WTC11 (cell line): ENCODE measurements at regions not wholly inside any gene's neighbourhood (a gene's known extent, or its start where the extent isn't known, plus 50 kb on each side); places are given as distances from the start of the nearest gene placed in this dataset.

Source experiments
- ATAC-seq: fragments of 200-7000 bp; cut with Tn5 transposase; 2 replicates; pipeline ENCODE4 v1.10.0; 2021; ENCODE audit warnings: mild to moderate bottlenecking, moderate library complexity
- CTCF ChIA-PET: fragments of 300-600 bp; sonication (Branson Sonifier 250); formaldehyde crosslinking; loops from one replicate; lab custom pipeline; 2021; ENCODE audit warnings: antibody characterized with exemption; lab: Charles Lee
- POLR2A ChIA-PET: fragments of 350-600 bp; sonication (Branson Sonifier 250); formaldehyde crosslinking; loops from one replicate; lab custom pipeline; 2021; ENCODE audit warnings: antibody characterized with exemption; lab: Charles Lee
- DNase-seq: peaks from one replicate; pipeline ENCODE4 v3.0.0; 2021; ENCODE audit warnings: low spot score
- H3K27ac Mint-ChIP-seq: 2 replicates; pipeline ENCODE4 v1.8.0; 2021; ENCODE audit warnings: mixed read lengths
- H3K27me3 Mint-ChIP-seq: 2 replicates; pipeline ENCODE4 v1.8.0; 2021; ENCODE audit warnings: low read depth, mild to moderate bottlenecking, moderate library complexity, mixed read lengths
- H3K36me3 Mint-ChIP-seq: 2 replicates; pipeline ENCODE4 v1.8.0; 2021; ENCODE audit warnings: mixed read lengths
- H3K4me1 Mint-ChIP-seq: 2 replicates; pipeline ENCODE4 v1.8.0; 2022; ENCODE audit warnings: mixed read lengths
- H3K4me3 Mint-ChIP-seq: 2 replicates; pipeline ENCODE4 v1.8.0; 2021; ENCODE audit warnings: mild to moderate bottlenecking, moderate library complexity, mixed read lengths
- H3K9me3 Mint-ChIP-seq: 2 replicates; pipeline ENCODE4 v1.8.0; 2021; ENCODE audit warnings: mixed read lengths
- CBFB ChIP-seq: sonication (generic); formaldehyde crosslinking; IDR thresholded peaks from 2 replicates; pipeline ENCODE4 v1.8.1; 2022; ENCODE audit warnings: mild to moderate bottlenecking, low read depth, missing genetic modification reagents
- CREM ChIP-seq: sonication (generic); formaldehyde crosslinking; IDR thresholded peaks from 2 replicates; pipeline ENCODE4 v1.8.1; 2022; ENCODE audit warnings: mild to moderate bottlenecking, missing genetic modification reagents, moderate library complexity
- ELF4 ChIP-seq: sonication (generic); formaldehyde crosslinking; IDR thresholded peaks from 2 replicates; pipeline ENCODE4 v1.8.1; 2022; ENCODE audit warnings: low read depth, mild to moderate bottlenecking, moderate library complexity, missing genetic modification reagents
- EMX1 ChIP-seq: fragments of 250-450 bp; sonication (Bioruptor Pico); IDR thresholded peaks from 2 replicates; pipeline ENCODE4 v1.8.0; 2021; ENCODE audit warnings: mild to moderate bottlenecking
- ETV6 ChIP-seq: sonication (generic); formaldehyde crosslinking; IDR thresholded peaks from 2 replicates; pipeline ENCODE4 v1.8.1; 2022; ENCODE audit warnings: mild to moderate bottlenecking, missing genetic modification reagents
- FOXJ3 ChIP-seq: sonication (generic); formaldehyde crosslinking; IDR thresholded peaks from 2 replicates; pipeline ENCODE4 v1.9.0; 2021; ENCODE audit warnings: missing genetic modification reagents, mild to moderate bottlenecking, borderline replicate concordance
- FOXK1 ChIP-seq: sonication (generic); formaldehyde crosslinking; IDR thresholded peaks from 2 replicates; pipeline ENCODE4 v1.8.0; 2022; ENCODE audit warnings: mild to moderate bottlenecking, moderate library complexity, missing genetic modification reagents
- GABPB1 ChIP-seq: sonication (generic); formaldehyde crosslinking; IDR thresholded peaks from 2 replicates; pipeline ENCODE4 v1.8.1; 2023; ENCODE audit warnings: mild to moderate bottlenecking, missing genetic modification reagents
- GRHL2 ChIP-seq: fragments of 250-450 bp; sonication (Bioruptor Pico); IDR thresholded peaks from 2 replicates; pipeline ENCODE4 v1.8.0; 2022; ENCODE audit warnings: mild to moderate bottlenecking, moderate library complexity; ENCODE audit not compliant: insufficient replicate concordance, severe bottlenecking
- JAZF1 ChIP-seq: fragments of 250-450 bp; sonication (Bioruptor Pico); IDR thresholded peaks from 2 replicates; pipeline ENCODE4 v1.9.0; 2021; ENCODE audit warnings: moderate library complexity, mild to moderate bottlenecking, inconsistent platforms
- JUN ChIP-seq: sonication (generic); formaldehyde crosslinking; IDR thresholded peaks from 2 replicates; pipeline ENCODE4 v1.8.0; 2023; ENCODE audit warnings: mild to moderate bottlenecking, missing genetic modification reagents
- KAT7 ChIP-seq: sonication (generic); formaldehyde crosslinking; IDR thresholded peaks from 2 replicates; pipeline ENCODE4 v1.8.1; 2023; ENCODE audit warnings: missing genetic modification reagents, mild to moderate bottlenecking, borderline replicate concordance
- MAX ChIP-seq: sonication (generic); formaldehyde crosslinking; IDR thresholded peaks from 2 replicates; pipeline ENCODE4 v1.8.0; 2022; ENCODE audit warnings: mild to moderate bottlenecking, missing genetic modification reagents
- MLX ChIP-seq: sonication (generic); formaldehyde crosslinking; IDR thresholded peaks from 2 replicates; pipeline ENCODE4 v1.8.1; 2023; ENCODE audit warnings: mild to moderate bottlenecking, missing genetic modification reagents, moderate library complexity
- MXD4 ChIP-seq: fragments of 250-450 bp; sonication (Bioruptor Pico); IDR thresholded peaks from 2 replicates; pipeline ENCODE4 v1.8.0; 2021; ENCODE audit warnings: mild to moderate bottlenecking, moderate library complexity, borderline replicate concordance
- MYBL2 ChIP-seq: sonication (generic); formaldehyde crosslinking; IDR thresholded peaks from 2 replicates; pipeline ENCODE4 v1.8.1; 2023; ENCODE audit warnings: mild to moderate bottlenecking, moderate library complexity, missing genetic modification reagents
- NFE2L1 ChIP-seq: sonication (generic); formaldehyde crosslinking; IDR thresholded peaks from 2 replicates; pipeline ENCODE4 v1.8.1; 2023; ENCODE audit warnings: missing genetic modification reagents
- RELA ChIP-seq: sonication (generic); formaldehyde crosslinking; IDR thresholded peaks from 2 replicates; pipeline ENCODE4 v1.8.1; 2022; ENCODE audit warnings: missing genetic modification reagents, mild to moderate bottlenecking, borderline replicate concordance
- SMAD3 ChIP-seq: sonication (generic); formaldehyde crosslinking; IDR thresholded peaks from 2 replicates; pipeline ENCODE4 v1.8.0; 2022; ENCODE audit warnings: missing genetic modification reagents, mild to moderate bottlenecking, borderline replicate concordance
- SOX15 ChIP-seq: fragments of 250-450 bp; sonication (Bioruptor Pico); IDR thresholded peaks from 2 replicates; pipeline ENCODE4 v1.9.0; 2021; ENCODE audit warnings: mild to moderate bottlenecking
- ZBTB43 ChIP-seq: sonication (generic); formaldehyde crosslinking; IDR thresholded peaks from 2 replicates; pipeline ENCODE4 v1.8.1; 2023; ENCODE audit warnings: mild to moderate bottlenecking, missing genetic modification reagents
- ZNF121 ChIP-seq: sonication (generic); formaldehyde crosslinking; IDR thresholded peaks from 2 replicates; pipeline ENCODE4 v1.8.0; 2023; ENCODE audit warnings: missing genetic modification reagents
- ZNF232 ChIP-seq: sonication (generic); formaldehyde crosslinking; IDR thresholded peaks from 2 replicates; pipeline ENCODE4 v1.8.0; 2022; ENCODE audit warnings: mild to moderate bottlenecking, missing genetic modification reagents
- ZNF263 ChIP-seq: sonication (generic); formaldehyde crosslinking; IDR thresholded peaks from 2 replicates; pipeline ENCODE4 v1.8.1; 2022; ENCODE audit warnings: low read depth, mild to moderate bottlenecking, moderate library complexity, missing genetic modification reagents
- ZSCAN18 ChIP-seq: fragments of 250-450 bp; sonication (Bioruptor Pico); IDR thresholded peaks from 2 replicates; pipeline ENCODE4 v2.1.2; 2022; ENCODE audit warnings: mild to moderate bottlenecking, moderate library complexity

- no peak for TF ChIP-seq ZSCAN18
- no peak for TF ChIP-seq ZNF232 (CRISPR knock-in tag)
- TF ChIP-seq MAX (CRISPR knock-in tag) = no peak
- TF ChIP-seq MYBL2 (CRISPR knock-in tag) = no peak
- TF ChIP-seq FOXJ3 (CRISPR knock-in tag) = no peak
- TF ChIP-seq ELF4 (CRISPR knock-in tag) = no peak
- TF ChIP-seq ZNF263 (CRISPR knock-in tag) = no peak
- TF ChIP-seq SOX15 = no peak
- TF ChIP-seq FOXK1 (CRISPR knock-in tag) = no peak
- no peak for TF ChIP-seq ZBTB43 (CRISPR knock-in tag)
- no peak for TF ChIP-seq NFE2L1 (CRISPR knock-in tag)
- TF ChIP-seq, all 79 proteins: peak for 0
Measured at GRCh38 chr5:57893926-57894325, 411.3 kb upstream of the ACTBL2 start (continued).

- Mint-ChIP-seq H3K27ac (peak overlapping the region; percentile 94), H3K36me3 (no peaks in the 10 kb centered on the region), H3K4me3 (no peak overlapping the region), H3K27me3 (no peaks in the 10 kb centered on the region), H3K9me3 (no peaks in the 10 kb centered on the region), H3K4me1 (peaks cover 44% of the 10 kb centered on the region)
- ATAC-seq (peak; percentile 70), DNase-seq (no peak)
- TF ChIP-seq ETV6 (CRISPR knock-in tag) = peak; percentile 87
- TF ChIP-seq JUN (CRISPR knock-in tag) = no peak
- CTCF ChIA-PET = interaction anchor here (1.0 kb wide), 1 partner anchor 241 kb away, joined by 5 read pairs; no protein-coding TSS in a partner anchor
- POLR2A ChIA-PET = no interaction called here
Measured at GRCh38 chr5:57891443-57891842, 408.8 kb upstream of the ACTBL2 start.

- DNase-seq = no peak
- ChIA-PET POLR2A (no interaction called here), CTCF (no interaction called here)
- H3K27ac Mint-ChIP-seq = 0 out of 2 replicates have a peak overlapping the region, but pooled peaks have one; percentile 14
- H3K27me3 Mint-ChIP-seq = no peaks in the 10 kb centered on the region
- no peak overlapping the region for H3K4me3 Mint-ChIP-seq
- no peaks in the 10 kb centered on the region for H3K9me3 Mint-ChIP-seq
- no peaks in the 10 kb centered on the region for H3K36me3 Mint-ChIP-seq
- ATAC-seq = peak; percentile 15
- peaks cover 44% of the 10 kb centered on the region for H3K4me1 Mint-ChIP-seq
- no peak for TF ChIP-seq MLX (CRISPR knock-in tag)
- no peak for TF ChIP-seq SOX15
- no peak for TF ChIP-seq EMX1
- no peak for TF ChIP-seq MXD4
- 0 out of 2 replicates have a peak, but pooled peaks have one; percentile 22 for TF ChIP-seq SMAD3 (CRISPR knock-in tag)
- no peak for TF ChIP-seq CBFB (CRISPR knock-in tag)
Measured at GRCh38 chr5:57889558-57889957, 406.9 kb upstream of the ACTBL2 start.

- no peak overlapping the region for H3K4me3 Mint-ChIP-seq
- peaks cover 44% of the 10 kb centered on the region for H3K4me1 Mint-ChIP-seq
- no peak overlapping the region for H3K27ac Mint-ChIP-seq
- peak; percentile 85 for ATAC-seq
- ChIA-PET POLR2A (no interaction called here), CTCF (interaction anchor here (1.0 to 2.3 kb wide), 9 partner anchors 9 to 573 kb away, joined by 3 to 20 read pairs (median 4); partner anchors contain the start of gene PLK2)
- no peaks in the 10 kb centered on the region for H3K27me3 Mint-ChIP-seq
- no peaks in the 10 kb centered on the region for H3K9me3 Mint-ChIP-seq
- H3K36me3 Mint-ChIP-seq = no peaks in the 10 kb centered on the region
- DNase-seq = peak; percentile 35
- TF ChIP-seq JAZF1 (CRISPR knock-in tag) (no peak), ZNF121 (CRISPR knock-in tag) (no peak), RELA (CRISPR knock-in tag) (no peak), CREM (CRISPR knock-in tag) (no peak), ZNF232 (CRISPR knock-in tag) (no peak), GABPB1 (CRISPR knock-in tag) (no peak), KAT7 (CRISPR knock-in tag) (no peak), GRHL2 (CRISPR knock-in tag) (no peak), FOXJ3 (CRISPR knock-in tag) (no peak)
Measured at GRCh38 chr5:57887851-57888621, 405.4 kb upstream of the ACTBL2 start.
